K562 (cell line): ENCODE measurements at regions not wholly inside any gene's neighbourhood (a gene's known extent, or its start where the extent isn't known, plus 50 kb on each side); places are given as distances from the start of the nearest gene placed in this dataset.

Source experiments
- ATAC-seq: fragments of 200-7000 bp; cut with Tn5 transposase; 3 replicates; pipeline ENCODE4 v1.9.1; 2020; ENCODE audit warnings: moderate library complexity
- BruUV-seq: library from RNA; stranded (reverse); fragments of 400-500 nt; replicated peaks from 2 replicates; lab custom pipeline; 2021; lab: Mats Ljungman, UMichigan
- CTCF ChIA-PET: fragments of 300-600 bp; formaldehyde crosslinking; extraction: SDS; loops from one replicate; lab custom pipeline; 2021; ENCODE audit warnings: low intra/inter-chr PET ratio; lab: Yijun Ruan, JAX
- POLR2A ChIA-PET: fragments of 300-600, 350-650 bp; sonication (Branson Sonifier 250); formaldehyde crosslinking; extraction: SDS; loops from one replicate; lab custom pipeline; 2021; ENCODE audit warnings: antibody characterized with exemption, inconsistent platforms; lab: Yijun Ruan, JAX
- DNase-seq, 4 experiments: peaks; one replicate each; pipeline versions ENCODE4 v3.0.0 to v3.0.0-alpha.2; 2011 to 2018; ENCODE audit warnings: low spot score in 3 of 4, mixed read lengths in 3 of 4; ENCODE audit errors: extremely low read depth in 1 of 4
- FAIRE-seq: peaks from 2 replicates; lab custom pipeline; 2011; peaks lifted over from hg19 to GRCh38; lab: Jason Lieb, UNC
- H2AFZ ChIP-seq: 2 replicates; pipeline ENCODE4 v1.6.0; 2011; ENCODE audit warnings: low read depth, low read length, control low read depth, inconsistent platforms
- H3K27ac ChIP-seq: fragments of 200-600 bp; 3 replicates; pipeline ENCODE4 v1.8.0; 2011; ENCODE audit warnings: low read depth, mild to moderate bottlenecking, control low read depth, inconsistent platforms, low read length, moderate library complexity, mixed read lengths; ENCODE audit errors: extremely low read depth
- H3K27me3 ChIP-seq, 2 experiments: fragments of 300-600 bp in 1 of 2; 2 replicates in 1 of 2; 3 replicates in 1 of 2; pipeline versions ENCODE4 v1.6.0 to v1.8.0; 2011; ENCODE audit warnings: inconsistent platforms in 2 of 2, low read length in 2 of 2, mild to moderate bottlenecking in 1 of 2, mixed read lengths in 1 of 2, moderate library complexity in 1 of 2; ENCODE audit not compliant: control insufficient read depth in 2 of 2, insufficient read depth in 2 of 2
- H3K36me3 ChIP-seq: fragments of 300-600 bp; 3 replicates; pipeline ENCODE4 v1.8.0; 2011; ENCODE audit warnings: mild to moderate bottlenecking, low read length, inconsistent platforms; ENCODE audit not compliant: control insufficient read depth, insufficient read depth
- H3K4me1 ChIP-seq, 2 experiments: fragments of 200-600 bp in 1 of 2; replicated peaks in 1 of 2; 2 replicates in 1 of 2; 3 replicates in 1 of 2; pipeline versions ENCODE4 v1.5.1 to v1.8.0; 2011; ENCODE audit warnings: inconsistent platforms in 2 of 2, low read length in 2 of 2, mild to moderate bottlenecking in 1 of 2, mixed read lengths in 1 of 2, moderate library complexity in 1 of 2; ENCODE audit not compliant: control insufficient read depth in 2 of 2, insufficient read depth in 2 of 2
- H3K4me2 ChIP-seq: 2 replicates; pipeline ENCODE4 v1.6.1; 2011; ENCODE audit warnings: low read length, control low read depth, inconsistent platforms, mixed read lengths; ENCODE audit not compliant: insufficient read depth
- H3K4me3 ChIP-seq: fragments of 200-600 bp; sonication (generic), shearing (Covaris generic); 2 replicates; pipeline ENCODE4 v1.5.1; 2016; ENCODE audit warnings: control low read depth, inconsistent platforms
- H3K79me2 ChIP-seq: fragments of 200-600 bp; 3 replicates; pipeline ENCODE4 v1.8.0; 2011; ENCODE audit warnings: low read length, inconsistent platforms; ENCODE audit not compliant: control insufficient read depth, insufficient read depth
- H3K9ac ChIP-seq, 2 experiments: 2 replicates each; pipeline versions ENCODE4 v1.6.0 to v1.6.1; 2011; ENCODE audit warnings: low read depth in 2 of 2, low read length in 2 of 2, control low read depth in 1 of 2, inconsistent platforms in 1 of 2, mild to moderate bottlenecking in 1 of 2, mixed read lengths in 1 of 2; ENCODE audit not compliant: insufficient read depth in 1 of 2
- H3K9me1 ChIP-seq: one replicate; pipeline ENCODE4 v1.6.0; 2011; ENCODE audit warnings: inconsistent platforms, mild to moderate bottlenecking, low read length, moderate library complexity; ENCODE audit not compliant: control insufficient read depth, insufficient read depth
- H3K9me3 ChIP-seq: replicated peaks from 2 replicates; pipeline ENCODE4 v1.5.1; 2011; ENCODE audit warnings: low read depth, low read length, inconsistent platforms; ENCODE audit not compliant: control insufficient read depth, insufficient read depth
- H4K20me1 ChIP-seq: replicated peaks from 2 replicates; pipeline ENCODE4 v1.6.1; 2011; ENCODE audit warnings: low read length, inconsistent platforms, mixed read lengths; ENCODE audit not compliant: control insufficient read depth, insufficient read depth
- ATF2 ChIP-seq: sonication (generic); formaldehyde crosslinking; IDR thresholded peaks from 2 replicates; pipeline ENCODE4 v1.8.1; 2022; ENCODE audit warnings: missing genetic modification reagents
- BRD9 ChIP-seq: fragments of 450-650 bp; IDR thresholded peaks from 2 replicates; pipeline ENCODE4 v1.6.1; 2018; ENCODE audit warnings: low read depth; ENCODE audit not compliant: partially characterized antibody
- COPS2 ChIP-seq: fragments of 450-650 bp; conservative IDR thresholded peaks from 2 replicates; pipeline ENCODE4 v1.6.1; 2016; ENCODE audit warnings: mild to moderate bottlenecking, moderate library complexity
- E4F1 ChIP-seq: fragments of 250-450 bp; sonication (Bioruptor Pico); IDR thresholded peaks from 2 replicates; pipeline ENCODE4 v1.5.0; 2021; ENCODE audit warnings: mild to moderate bottlenecking, borderline replicate concordance
- POLR2AphosphoS2 ChIP-seq: IDR thresholded peaks from 2 replicates; pipeline ENCODE4 v1.6.1; 2012; ENCODE audit warnings: low read length, improper control_type of control experiment
- POLR2B ChIP-seq: fragments of 450-650 bp; IDR thresholded peaks from 2 replicates; pipeline ENCODE4 v1.6.1; 2018; ENCODE audit warnings: low read depth; ENCODE audit not compliant: partially characterized antibody
- TAF9B ChIP-seq: fragments of 450-650 bp; IDR thresholded peaks from 2 replicates; pipeline ENCODE4 v1.6.1; 2018; ENCODE audit warnings: mild to moderate bottlenecking; ENCODE audit not compliant: partially characterized antibody
- XRCC3 ChIP-seq: fragments of 450-650 bp; IDR thresholded peaks from 2 replicates; pipeline ENCODE4 v1.6.1; 2017; ENCODE audit warnings: mild to moderate bottlenecking, moderate library complexity
- ZBTB9 ChIP-seq: fragments of 450-650 bp; formaldehyde crosslinking; IDR thresholded peaks from 2 replicates; pipeline ENCODE4 v1.4.0; 2020; ENCODE audit warnings: mild to moderate bottlenecking, moderate library complexity
- WGBS: fragments of 100-300 bp; shearing (Covaris generic); methylation state at CpG from one replicate; pipeline ENCODE4 v1.1.6; 2016; ENCODE audit warnings: low coverage, mixed read lengths; ENCODE audit not compliant: insufficient coverage; ENCODE audit errors: missing lambda C conversion rate; 5-methylcytosine and 5-hydroxymethylcytosine counted together
- in situ Hi-C: fragments of 300-500 bp; cut with MboI; formaldehyde crosslinking; loops from 4 replicates; pipeline ENCODE4 v1.15.0; 2018; ENCODE audit warnings: inconsistent platforms, mixed read lengths
- intact Hi-C: fragments of 100-400 bp; cut with micrococcal nuclease; formaldehyde crosslinking; loops from 2 replicates; pipeline ENCODE4 v1.14.2; 2022

GRCh38 chr14:78074561-78074960 is 95.6 kb upstream of the NRXN3 start:
- DNase-seq (no peak), ATAC-seq (no peak), FAIRE-seq (no peak)
- H3K36me3 ChIP-seq, result no peaks in the 10 kb centered on the region
- no peak overlapping the region for H3K9ac ChIP-seq
- no peaks in the 10 kb centered on the region for H3K79me2 ChIP-seq
- H3K27ac ChIP-seq, result no peak overlapping the region
- H3K4me2 ChIP-seq, result no peak overlapping the region
- H2AFZ ChIP-seq, result no peak overlapping the region
- no peaks in the 10 kb centered on the region for H3K27me3 ChIP-seq
- in situ Hi-C loops (no loop called here), intact Hi-C loops (no loop called here)
- no peaks in the 10 kb centered on the region for H3K9me1 ChIP-seq
- no peaks in the 10 kb centered on the region for H3K4me1 ChIP-seq
- H3K9me3 ChIP-seq, result no peaks in the 10 kb centered on the region
- 0% methylated on average over 4 of the region's 5 CpGs for WGBS
- H4K20me1 ChIP-seq, result no peaks in the 10 kb centered on the region
- ChIA-PET CTCF (no interaction called here), POLR2A (no interaction called here)
- no peak overlapping the region for H3K4me3 ChIP-seq
- BruUV-seq, result no TSS peak
- TF ChIP-seq TAF9B (no peak), POLR2AphosphoS2 (no peak), POLR2B (no peak), ZBTB9 (CRISPR knock-in tag) (no peak), XRCC3 (no peak), E4F1 (CRISPR knock-in tag) (no peak), COPS2 (no peak), BRD9 (no peak), ATF2 (no peak)
